WTC11 (cell line): ENCODE measurements at regions not wholly inside any gene's neighbourhood (a gene's known extent, or its start where the extent isn't known, plus 50 kb on each side); places are given as distances from the start of the nearest gene placed in this dataset.

ENCODE experiments used
- AFF4 ChIP-seq: sonication (generic); formaldehyde crosslinking; IDR thresholded peaks from 2 replicates; pipeline ENCODE4 v1.8.1; 2023; ENCODE audit warnings: mild to moderate bottlenecking, missing genetic modification reagents, borderline replicate concordance
- CTCF ChIP-seq: fragments of 200-600 bp; IDR thresholded peaks from 2 replicates; pipeline ENCODE4 v1.8.0; 2022; ENCODE audit warnings: antibody characterized with exemption
- E2F5 ChIP-seq: sonication (generic); formaldehyde crosslinking; IDR thresholded peaks from 2 replicates; pipeline ENCODE4 v1.8.1; 2022; ENCODE audit warnings: mild to moderate bottlenecking, moderate library complexity, missing genetic modification reagents
- FOXK1 ChIP-seq: sonication (generic); formaldehyde crosslinking; IDR thresholded peaks from 2 replicates; pipeline ENCODE4 v1.8.0; 2022; ENCODE audit warnings: mild to moderate bottlenecking, moderate library complexity, missing genetic modification reagents
- USF2 ChIP-seq: sonication (generic); formaldehyde crosslinking; IDR thresholded peaks from 2 replicates; pipeline ENCODE4 v1.8.1; 2023; ENCODE audit warnings: mild to moderate bottlenecking, missing genetic modification reagents, moderate library complexity

GRCh38 chrX:38916801-38917200 is 115.5 kb downstream of the MID1IP1 start:
- no peak for TF ChIP-seq FOXK1 (CRISPR knock-in tag)
- TF ChIP-seq CTCF = no peak
- TF ChIP-seq USF2 = no peak
- no peak for TF ChIP-seq E2F5 (CRISPR knock-in tag)
- TF ChIP-seq AFF4 (CRISPR knock-in tag) = no peak
